HepG2 (cell line): ENCODE measurements at regions not wholly inside any gene's neighbourhood (a gene's known extent, or its start where the extent isn't known, plus 50 kb on each side); places are given as distances from the start of the nearest gene placed in this dataset.

Experiments
- CTCF ChIP-seq: sonication (generic); formaldehyde crosslinking; IDR thresholded peaks from 2 replicates; pipeline ENCODE4 v1.5.0; 2020; ENCODE audit warnings: mild to moderate bottlenecking, missing genetic modification reagents, moderate library complexity
- ETV6 ChIP-seq: sonication (generic); formaldehyde crosslinking; conservative IDR thresholded peaks from 2 replicates; pipeline ENCODE4 v1.4.0; 2020; ENCODE audit warnings: missing genetic modification reagents
- EZH2 ChIP-seq: conservative IDR thresholded peaks from 2 replicates; pipeline ENCODE4 v1.6.1; 2012; ENCODE audit warnings: mild to moderate bottlenecking, low read depth, low read length, moderate library complexity
- HMGXB4 ChIP-seq, 2 experiments: sonication (generic) in 1 of 2; formaldehyde crosslinking in 1 of 2; IDR thresholded peaks; 2 replicates each; pipeline versions ENCODE4 v1.4.0 to v1.6.1; 2018 to 2020; ENCODE audit warnings: missing genetic modification reagents in 2 of 2, borderline replicate concordance in 1 of 2, low read depth in 1 of 2, mild to moderate bottlenecking in 1 of 2, missing biosample characterization in 1 of 2
- JUN ChIP-seq: sonication (generic); formaldehyde crosslinking; IDR thresholded peaks from 2 replicates; pipeline ENCODE4 v1.4.0; 2020; ENCODE audit warnings: mild to moderate bottlenecking, missing genetic modification reagents
- MED13 ChIP-seq: sonication (generic); formaldehyde crosslinking; IDR thresholded peaks from 2 replicates; pipeline ENCODE4 v1.5.0; 2020; ENCODE audit warnings: missing genetic modification reagents
- NFKB2 ChIP-seq: sonication (generic); formaldehyde crosslinking; IDR thresholded peaks from 2 replicates; pipeline ENCODE4 v1.4.0; 2020; ENCODE audit warnings: missing genetic modification reagents, borderline replicate concordance
- POLR2A ChIP-seq, 2 experiments: IDR thresholded peaks; 2 replicates each; pipeline ENCODE4 v1.6.1; 2011; ENCODE audit warnings: low read depth in 2 of 2, low read length in 2 of 2, mild to moderate bottlenecking in 1 of 2, moderate library complexity in 1 of 2; ENCODE audit not compliant: insufficient read depth in 1 of 2
- SP2 ChIP-seq: sonication (generic); formaldehyde crosslinking; IDR thresholded peaks from 2 replicates; pipeline ENCODE4 v1.5.1; 2020; ENCODE audit warnings: mild to moderate bottlenecking, missing genetic modification reagents
- ZBTB14 ChIP-seq: sonication (generic); formaldehyde crosslinking; IDR thresholded peaks from 2 replicates; pipeline ENCODE4 v1.4.0; 2020; ENCODE audit warnings: missing genetic modification reagents
- ZNF407 ChIP-seq: sonication (generic); formaldehyde crosslinking; IDR thresholded peaks from one replicate; pipeline ENCODE4 v1.5.1; 2020; ENCODE audit warnings: mild to moderate bottlenecking, missing genetic modification reagents; ENCODE audit errors: not compliant biosample characterization
- ZNF740 ChIP-seq: sonication (generic); formaldehyde crosslinking; IDR thresholded peaks from 2 replicates; pipeline ENCODE4 v1.4.0; 2020; ENCODE audit warnings: missing genetic modification reagents
- ZSCAN30 ChIP-seq: sonication (generic); formaldehyde crosslinking; IDR thresholded peaks from 2 replicates; pipeline ENCODE4 v1.5.0; 2020; ENCODE audit warnings: mild to moderate bottlenecking, missing genetic modification reagents

GRCh38 chr6:143575901-143576426 is 64.4 kb upstream of the FUCA2 start:
- TF ChIP-seq EZH2 (no peak), CTCF (no peak), ZNF740 (no peak), MED13 (CRISPR knock-in tag) (no peak), JUN (CRISPR knock-in tag) (no peak), POLR2A (IDR thresholded peaks at IDR 0.05; ENCODE audit: insufficient read depth in 1 of 2, low read depth in 2 of 2, low read length in 2 of 2) (no peak), ZSCAN30 (CRISPR knock-in tag) (no peak), ZBTB14 (CRISPR knock-in tag) (no peak), HMGXB4 (CRISPR knock-in tag; IDR thresholded peaks at IDR 0.05; ENCODE audit: borderline replicate concordance in 1 of 2, low read depth in 1 of 2) (no peak), NFKB2 (no peak), ZNF407 (CRISPR knock-in tag) (no peak), ETV6 (CRISPR knock-in tag) (no peak), SP2 (no peak)
